ENCODE measurements at regions not wholly inside any gene's neighbourhood (a gene's known extent, or its start where the extent isn't known, plus 50 kb on each side); places are given as distances from the start of the nearest gene placed in this dataset.

DNA sequence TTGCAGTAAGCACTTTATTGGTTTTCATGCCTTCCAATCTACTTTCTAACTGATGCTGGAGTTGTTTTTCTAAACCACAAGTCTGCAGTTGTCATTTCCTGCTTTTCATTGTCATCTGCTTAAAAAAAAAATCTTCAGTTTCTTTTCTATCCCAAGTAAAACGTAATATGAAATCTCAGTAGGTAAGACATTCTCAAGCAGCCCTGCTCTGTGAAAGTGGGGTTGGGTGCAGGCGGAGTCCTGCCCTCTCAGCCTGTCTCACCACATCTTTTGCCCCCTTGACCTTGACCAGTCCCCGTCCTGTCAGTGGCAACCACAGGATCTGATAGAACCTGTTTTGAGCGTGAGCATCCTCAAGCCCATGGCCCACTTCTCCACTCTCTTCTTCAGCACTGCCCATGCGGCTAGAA, 80.0 kb upstream of the CPO start:
- TF ChIP-seq POLR2A (IDR thresholded peaks at IDR 0.05; ENCODE audit: low read depth, low read length) (no peak), PAX5 (IDR thresholded peaks at IDR 0.05; ENCODE audit: insufficient read depth, low read length, severe bottlenecking) (no peak), TAF1 (IDR thresholded peaks at IDR 0.05; ENCODE audit: low read depth, low read length) (no peak), SPI1 (IDR thresholded peaks at IDR 0.05; ENCODE audit: low read depth, low read length) (no peak), POU2F2 (IDR thresholded peaks at IDR 0.05; ENCODE audit: low read depth, low read length) (no peak), POLR2AphosphoS5 (IDR thresholded peaks at IDR 0.05; ENCODE audit: low read depth, low read length) (no peak)
- no peak for FAIRE-seq
- DNase-seq (ENCODE audit: insufficient read length, low spot score) = no peak

DNA sequence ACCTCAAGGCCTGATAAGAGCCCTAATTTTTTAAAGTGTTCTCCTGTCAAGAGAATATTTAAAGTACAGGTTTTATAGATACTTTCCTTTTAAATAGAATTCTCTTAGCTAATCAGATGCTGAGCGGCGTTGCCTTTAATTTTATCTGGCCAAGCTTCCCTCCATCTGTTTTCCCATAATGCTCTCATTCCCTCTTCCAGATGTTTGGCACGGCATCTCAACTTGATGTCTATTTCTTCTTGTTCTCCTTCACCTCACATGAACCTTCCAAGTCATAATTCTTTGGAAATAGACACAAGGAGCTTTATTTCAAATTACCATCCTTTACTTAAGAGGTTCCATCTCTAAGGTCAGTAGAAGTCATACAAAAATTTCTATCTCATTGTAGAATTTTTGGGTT, 76.1 kb upstream of the CPO start:
- no peak for DNase-seq (ENCODE audit: insufficient read length, low spot score)
- no peak for TF ChIP-seq POLR2A (IDR thresholded peaks at IDR 0.05; ENCODE audit: low read depth, low read length)
- no peak for TF ChIP-seq PAX5 (IDR thresholded peaks at IDR 0.05; ENCODE audit: insufficient read depth, low read length, severe bottlenecking)
- TF ChIP-seq TAF1 (IDR thresholded peaks at IDR 0.05; ENCODE audit: low read depth, low read length) = no peak
- TF ChIP-seq POLR2AphosphoS5 (IDR thresholded peaks at IDR 0.05; ENCODE audit: low read depth, low read length) = no peak
- TF ChIP-seq POU2F2 (IDR thresholded peaks at IDR 0.05; ENCODE audit: low read depth, low read length) = no peak
- TF ChIP-seq SPI1 (IDR thresholded peaks at IDR 0.05; ENCODE audit: low read depth, low read length) = no peak
- FAIRE-seq = no peak

- TF ChIP-seq TAF1 (IDR thresholded peaks at IDR 0.05; ENCODE audit: low read depth, low read length) (no peak), POLR2AphosphoS5 (IDR thresholded peaks at IDR 0.05; ENCODE audit: low read depth, low read length) (no peak), POU2F2 (IDR thresholded peaks at IDR 0.05; ENCODE audit: low read depth, low read length) (no peak), POLR2A (IDR thresholded peaks at IDR 0.05; ENCODE audit: low read depth, low read length) (no peak), SPI1 (IDR thresholded peaks at IDR 0.05; ENCODE audit: low read depth, low read length) (no peak), PAX5 (IDR thresholded peaks at IDR 0.05; ENCODE audit: insufficient read depth, low read length, severe bottlenecking) (no peak)
Observed at GRCh38 chr2:206863716-206864115, 75.6 kb upstream of the CPO start.

DNA sequence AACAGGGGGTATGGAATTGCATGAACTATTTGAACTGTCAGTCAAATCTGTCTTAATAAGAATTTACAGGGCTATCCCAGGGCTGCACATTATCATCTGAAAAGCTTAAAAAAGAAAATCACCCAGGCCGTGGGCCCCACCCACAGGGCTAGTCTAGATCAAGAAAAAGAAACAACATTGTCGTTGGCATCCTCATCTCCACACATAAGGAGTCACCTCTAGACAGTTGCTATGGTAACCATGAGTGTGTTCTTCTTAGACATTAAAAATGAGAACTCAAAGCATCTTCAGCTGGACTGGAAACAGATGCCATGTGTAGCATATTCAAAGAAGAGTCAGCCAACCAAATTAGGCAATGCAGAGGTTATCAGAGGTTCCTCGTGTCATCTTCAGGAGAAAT, 72.3 kb upstream of the CPO start:
- FAIRE-seq (no peak), DNase-seq (ENCODE audit: insufficient read length, low spot score) (no peak)
- TF ChIP-seq POU2F2 (IDR thresholded peaks at IDR 0.05; ENCODE audit: low read depth, low read length) (no peak), POLR2A (IDR thresholded peaks at IDR 0.05; ENCODE audit: low read depth, low read length) (no peak), PAX5 (IDR thresholded peaks at IDR 0.05; ENCODE audit: insufficient read depth, low read length, severe bottlenecking) (no peak), TAF1 (IDR thresholded peaks at IDR 0.05; ENCODE audit: low read depth, low read length) (no peak), POLR2AphosphoS5 (IDR thresholded peaks at IDR 0.05; ENCODE audit: low read depth, low read length) (no peak), SPI1 (IDR thresholded peaks at IDR 0.05; ENCODE audit: low read depth, low read length) (no peak)

More at GRCh38 chr2:206863716-206864115, 75.6 kb upstream of the CPO start:
- FAIRE-seq = no peak
- DNase-seq (ENCODE audit: insufficient read length, low spot score) = no peak

GRCh38 chr2:206869824-206870495, 69.4 kb upstream of the CPO start:
- FAIRE-seq (no peak), DNase-seq (ENCODE audit: insufficient read length, low spot score) (no peak)
- no peak for TF ChIP-seq TAF1 (IDR thresholded peaks at IDR 0.05; ENCODE audit: low read depth, low read length)

- no peak for TF ChIP-seq PAX5 (IDR thresholded peaks at IDR 0.05; ENCODE audit: insufficient read depth, low read length, severe bottlenecking)
- TF ChIP-seq SPI1 (IDR thresholded peaks at IDR 0.05; ENCODE audit: low read depth, low read length) = no peak
- no peak for TF ChIP-seq POLR2A (IDR thresholded peaks at IDR 0.05; ENCODE audit: low read depth, low read length)
- TF ChIP-seq POLR2AphosphoS5 (IDR thresholded peaks at IDR 0.05; ENCODE audit: low read depth, low read length) = no peak
- no peak for TF ChIP-seq POU2F2 (IDR thresholded peaks at IDR 0.05; ENCODE audit: low read depth, low read length)
- TF ChIP-seq TAF1 (IDR thresholded peaks at IDR 0.05; ENCODE audit: low read depth, low read length) = no peak
- FAIRE-seq (no peak), DNase-seq (ENCODE audit: insufficient read length, low spot score) (no peak)
Observed at GRCh38 chr2:206873423-206873822, 65.9 kb upstream of the CPO start.

GRCh38 chr2:206875701-206876100, 63.6 kb upstream of the CPO start:
- FAIRE-seq = no peak
- TF ChIP-seq POLR2AphosphoS5 (IDR thresholded peaks at IDR 0.05; ENCODE audit: low read depth, low read length) (no peak), PAX5 (IDR thresholded peaks at IDR 0.05; ENCODE audit: insufficient read depth, low read length, severe bottlenecking) (no peak), TAF1 (IDR thresholded peaks at IDR 0.05; ENCODE audit: low read depth, low read length) (no peak), POU2F2 (IDR thresholded peaks at IDR 0.05; ENCODE audit: low read depth, low read length) (no peak), SPI1 (IDR thresholded peaks at IDR 0.05; ENCODE audit: low read depth, low read length) (no peak), POLR2A (IDR thresholded peaks at IDR 0.05; ENCODE audit: low read depth, low read length) (no peak)
- no peak for DNase-seq (ENCODE audit: insufficient read length, low spot score)

DNA sequence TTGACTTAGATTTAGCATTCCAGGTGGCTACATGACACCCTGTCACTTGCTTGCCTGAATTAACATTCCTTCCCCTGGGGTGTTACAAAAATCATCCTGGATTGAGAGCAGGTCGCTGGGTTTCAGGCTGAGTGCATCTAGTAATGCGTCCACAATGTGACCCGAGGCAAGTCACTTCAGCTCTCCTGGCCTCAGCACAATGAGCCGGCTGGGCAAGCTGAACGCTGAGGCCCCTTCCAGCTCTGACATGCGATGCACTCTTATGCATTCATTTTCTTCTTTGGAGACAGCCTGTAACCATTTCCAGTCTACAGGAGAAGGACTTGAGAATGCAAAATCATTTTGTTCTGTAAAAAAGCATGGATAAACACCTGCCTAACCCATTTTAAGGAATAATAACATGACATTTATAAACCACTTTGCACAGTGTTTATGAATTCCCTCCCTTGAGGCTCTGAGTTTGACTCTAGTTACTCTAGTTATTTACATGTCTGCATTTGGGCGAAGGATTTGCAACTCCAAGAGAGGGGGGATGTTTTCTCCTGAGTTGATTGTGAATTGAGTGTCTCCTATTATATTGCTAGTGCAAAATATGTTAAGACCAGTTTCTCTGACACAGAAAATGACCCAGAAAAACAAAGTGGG, 63.0 kb upstream of the CPO start:
- no peak for TF ChIP-seq POLR2AphosphoS5 (IDR thresholded peaks at IDR 0.05; ENCODE audit: low read depth, low read length)
- no peak for TF ChIP-seq POU2F2 (IDR thresholded peaks at IDR 0.05; ENCODE audit: low read depth, low read length)
- TF ChIP-seq POLR2A (IDR thresholded peaks at IDR 0.05; ENCODE audit: low read depth, low read length) = no peak
- no peak for TF ChIP-seq PAX5 (IDR thresholded peaks at IDR 0.05; ENCODE audit: insufficient read depth, low read length, severe bottlenecking)
- TF ChIP-seq SPI1 (IDR thresholded peaks at IDR 0.05; ENCODE audit: low read depth, low read length) = no peak
- no peak for TF ChIP-seq TAF1 (IDR thresholded peaks at IDR 0.05; ENCODE audit: low read depth, low read length)
- FAIRE-seq (no peak), DNase-seq (ENCODE audit: insufficient read length, low spot score) (no peak)

GRCh38 chr2:206881708-206882410, 57.5 kb upstream of the CPO start:
- TF ChIP-seq POU2F2 (IDR thresholded peaks at IDR 0.05; ENCODE audit: low read depth, low read length) (no peak), SPI1 (IDR thresholded peaks at IDR 0.05; ENCODE audit: low read depth, low read length) (no peak), PAX5 (IDR thresholded peaks at IDR 0.05; ENCODE audit: insufficient read depth, low read length, severe bottlenecking) (no peak), TAF1 (IDR thresholded peaks at IDR 0.05; ENCODE audit: low read depth, low read length) (no peak), POLR2A (IDR thresholded peaks at IDR 0.05; ENCODE audit: low read depth, low read length) (no peak), POLR2AphosphoS5 (IDR thresholded peaks at IDR 0.05; ENCODE audit: low read depth, low read length) (no peak)
- FAIRE-seq (no peak), DNase-seq (ENCODE audit: insufficient read length, low spot score) (no peak)

All from GM12891 (cell line).